Nephron (organoid): ENCODE measurements at regions not wholly inside any gene's neighbourhood (a gene's known extent, or its start where the extent isn't known, plus 50 kb on each side); places are given as distances from the start of the nearest gene placed in this dataset.
A peak's percentile ranks its signal among the peaks of the same experiment; 100 is the strongest.

Source experiments
- H3K27ac Mint-ChIP-seq, 3 experiments: 2 replicates each; pipeline ENCODE4 v1.8.0; 2020; ENCODE audit warnings: mixed read lengths in 3 of 3, mild to moderate bottlenecking in 2 of 3, moderate library complexity in 1 of 3
- H3K27me3 Mint-ChIP-seq: 2 replicates; pipeline ENCODE4 v1.8.0; 2021; ENCODE audit warnings: low read depth, mild to moderate bottlenecking, moderate library complexity, mixed read lengths
- H3K36me3 Mint-ChIP-seq: 2 replicates; pipeline ENCODE4 v1.8.0; 2020; ENCODE audit warnings: low read depth, mixed read lengths
- H3K4me1 Mint-ChIP-seq: 2 replicates; pipeline ENCODE4 v1.8.0; 2020; ENCODE audit warnings: mixed read lengths
- H3K4me3 Mint-ChIP-seq, 3 experiments: 2 replicates each; pipeline ENCODE4 v1.8.0; 2020; ENCODE audit warnings: mild to moderate bottlenecking in 3 of 3, mixed read lengths in 3 of 3, moderate library complexity in 2 of 3
- H3K9me3 Mint-ChIP-seq: 2 replicates; pipeline ENCODE4 v1.8.0; 2020; ENCODE audit warnings: mixed read lengths
- TF ChIP-seq, protein P1 (sequence below), 3 experiments: fragments of 200-600 bp; sonication (generic); IDR thresholded peaks; one replicate each; pipeline ENCODE4 v1.5.0; 2021; ENCODE audit warnings: antibody characterized with exemption in 3 of 3; ENCODE audit not compliant: unreplicated experiment in 3 of 3

DNA sequence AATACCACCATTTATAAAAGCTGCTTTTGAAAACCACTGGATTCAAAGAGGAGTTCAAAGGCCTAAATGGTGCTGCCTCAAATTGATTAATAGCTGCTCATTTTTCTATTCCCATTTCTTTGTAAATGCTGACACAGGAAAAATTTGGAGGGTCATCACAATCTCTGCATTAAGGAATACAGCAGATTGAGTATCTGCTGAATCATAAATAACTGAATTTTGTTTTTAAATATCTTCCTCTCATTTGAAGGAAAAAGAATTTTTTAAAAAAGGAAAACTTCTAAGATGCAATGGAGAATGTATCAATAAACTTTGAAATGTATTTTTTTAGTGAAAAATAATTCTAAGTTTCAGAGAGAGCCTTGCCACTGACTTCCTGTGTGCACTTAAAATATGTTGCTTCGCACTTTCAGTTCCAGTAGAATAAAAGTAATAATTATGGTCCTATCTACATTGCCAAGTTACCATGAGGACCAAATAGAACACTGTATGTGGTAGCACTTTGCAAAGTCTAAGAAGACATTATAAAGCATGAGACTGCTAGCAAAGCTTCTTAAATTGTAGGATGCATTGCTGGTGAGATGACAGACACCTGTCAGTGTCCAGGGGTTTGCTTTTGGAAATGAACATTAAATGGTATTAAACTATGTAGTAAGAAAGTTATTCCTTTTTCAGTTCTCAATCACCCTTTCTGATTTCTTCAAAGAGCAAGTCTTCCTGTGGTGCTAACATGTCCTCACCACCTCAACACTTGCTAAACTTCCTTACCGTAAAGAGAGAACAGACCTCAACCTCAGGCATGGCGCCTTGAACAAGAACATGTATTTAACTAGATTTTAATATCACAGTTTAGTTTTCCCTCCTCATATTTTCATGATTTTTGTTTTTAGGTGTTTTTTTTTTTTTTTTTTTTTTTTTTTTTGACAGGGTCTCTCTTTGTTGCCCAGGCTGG is 555.1 kb downstream of the EBF1 start:
- Mint-ChIP-seq H3K4me3 (no peak overlapping the region), H3K27ac (no peak overlapping the region), H3K9me3 (peaks cover 8% of the 10 kb centered on the region), H3K27me3 (no peaks in the 10 kb centered on the region), H3K36me3 (peaks cover 6% of the 10 kb centered on the region), H3K4me1 (peaks cover 6% of the 10 kb centered on the region)
- TF ChIP-seq, protein P1, sequence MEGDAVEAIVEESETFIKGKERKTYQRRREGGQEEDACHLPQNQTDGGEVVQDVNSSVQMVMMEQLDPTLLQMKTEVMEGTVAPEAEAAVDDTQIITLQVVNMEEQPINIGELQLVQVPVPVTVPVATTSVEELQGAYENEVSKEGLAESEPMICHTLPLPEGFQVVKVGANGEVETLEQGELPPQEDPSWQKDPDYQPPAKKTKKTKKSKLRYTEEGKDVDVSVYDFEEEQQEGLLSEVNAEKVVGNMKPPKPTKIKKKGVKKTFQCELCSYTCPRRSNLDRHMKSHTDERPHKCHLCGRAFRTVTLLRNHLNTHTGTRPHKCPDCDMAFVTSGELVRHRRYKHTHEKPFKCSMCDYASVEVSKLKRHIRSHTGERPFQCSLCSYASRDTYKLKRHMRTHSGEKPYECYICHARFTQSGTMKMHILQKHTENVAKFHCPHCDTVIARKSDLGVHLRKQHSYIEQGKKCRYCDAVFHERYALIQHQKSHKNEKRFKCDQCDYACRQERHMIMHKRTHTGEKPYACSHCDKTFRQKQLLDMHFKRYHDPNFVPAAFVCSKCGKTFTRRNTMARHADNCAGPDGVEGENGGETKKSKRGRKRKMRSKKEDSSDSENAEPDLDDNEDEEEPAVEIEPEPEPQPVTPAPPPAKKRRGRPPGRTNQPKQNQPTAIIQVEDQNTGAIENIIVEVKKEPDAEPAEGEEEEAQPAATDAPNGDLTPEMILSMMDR (IDR thresholded peaks at IDR 0.05; ENCODE audit: unreplicated experiment in 3 of 3), result no peak

DNA sequence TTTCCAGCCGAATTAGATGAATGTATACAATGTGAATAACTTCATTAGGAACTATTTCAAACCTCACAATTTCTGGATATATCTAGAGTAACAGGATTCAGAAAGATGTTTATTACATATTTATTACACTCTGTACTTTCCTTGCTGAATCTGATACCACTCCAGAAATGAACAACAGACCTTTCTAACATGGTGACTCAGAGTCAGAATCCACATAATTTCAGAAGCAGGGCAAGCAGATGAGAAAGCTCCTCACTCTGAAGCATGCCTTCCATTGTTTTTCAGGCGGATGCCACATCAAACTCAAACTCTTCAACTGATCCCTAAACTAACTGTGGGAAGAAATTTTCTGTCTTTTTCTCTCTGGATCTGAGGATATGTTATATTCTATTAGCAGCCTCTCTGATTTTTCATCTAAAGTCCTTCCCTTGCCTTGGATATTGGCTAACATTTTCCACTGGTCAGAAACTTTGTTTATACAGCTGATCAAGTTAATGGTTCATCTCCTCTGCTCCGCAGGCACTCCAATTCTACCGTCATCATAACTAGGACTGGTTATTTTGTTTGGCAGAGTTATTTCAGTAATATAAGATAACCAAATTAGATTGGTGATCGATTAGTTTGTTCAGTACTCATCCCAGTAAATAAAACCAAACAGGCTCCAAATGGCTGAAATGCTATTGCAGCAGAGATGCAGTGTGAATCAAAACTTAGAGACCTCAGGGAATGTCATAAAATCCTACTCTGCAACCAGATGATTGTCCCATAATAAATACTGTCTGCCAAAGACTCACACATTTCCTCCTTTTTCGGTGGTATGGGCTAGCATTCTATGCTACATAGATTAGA is 556.0 kb downstream of the EBF1 start:
- Mint-ChIP-seq H3K27me3 (no peaks in the 10 kb centered on the region), H3K4me1 (peaks cover 6% of the 10 kb centered on the region), H3K27ac (peak overlapping the region in 1 of 3 experiments; percentile 70), H3K4me3 (no peak overlapping the region), H3K9me3 (peaks cover 3% of the 10 kb centered on the region), H3K36me3 (peaks cover 3% of the 10 kb centered on the region)
- TF ChIP-seq, protein P1 (IDR thresholded peaks at IDR 0.05; ENCODE audit: unreplicated experiment in 3 of 3), result no peak

DNA sequence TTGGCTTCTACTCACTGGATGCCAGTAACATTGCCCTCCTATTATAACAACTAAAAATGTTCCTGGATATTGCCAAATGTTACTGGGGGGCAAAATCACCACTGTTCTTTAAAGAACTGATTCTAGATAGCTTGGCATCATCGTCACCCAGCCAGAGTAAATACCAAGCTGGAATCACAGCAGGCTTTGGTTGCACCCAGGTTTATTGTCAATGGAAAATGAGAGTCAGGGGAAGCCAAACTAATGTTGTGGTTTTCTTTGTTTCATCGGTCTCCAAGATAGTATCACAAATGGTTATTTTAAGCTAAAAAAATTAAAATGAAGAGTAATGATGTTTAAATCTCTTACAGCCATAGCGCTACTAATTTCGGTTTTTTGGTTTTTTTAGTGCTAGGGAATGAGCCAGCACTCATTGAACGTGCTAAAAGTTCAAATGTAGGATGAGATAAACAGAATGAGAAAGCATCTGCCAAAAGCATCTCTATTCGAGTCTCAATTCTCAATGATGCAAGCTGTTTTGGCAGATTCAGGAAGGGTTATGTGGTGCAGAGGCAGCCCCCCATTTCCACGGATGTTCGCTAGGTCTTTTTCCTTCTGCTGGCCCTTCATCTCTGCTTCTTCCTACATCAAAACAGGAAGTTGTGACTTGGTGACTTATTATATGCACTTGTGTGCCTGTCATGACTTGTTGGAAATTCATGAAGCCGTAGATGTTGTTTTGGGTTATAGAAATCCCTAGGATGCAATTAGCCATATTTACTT is 558.0 kb downstream of the EBF1 start:
- peaks cover 11% of the 10 kb centered on the region for H3K4me1 Mint-ChIP-seq
- no peaks in the 10 kb centered on the region for H3K36me3 Mint-ChIP-seq
- H3K27ac Mint-ChIP-seq, result no peak overlapping the region
- no peak overlapping the region for H3K4me3 Mint-ChIP-seq
- TF ChIP-seq, protein P1 (IDR thresholded peaks at IDR 0.05; ENCODE audit: unreplicated experiment in 3 of 3), result no peak
- H3K27me3 Mint-ChIP-seq, result peaks cover 9% of the 10 kb centered on the region
- no peaks in the 10 kb centered on the region for H3K9me3 Mint-ChIP-seq

DNA sequence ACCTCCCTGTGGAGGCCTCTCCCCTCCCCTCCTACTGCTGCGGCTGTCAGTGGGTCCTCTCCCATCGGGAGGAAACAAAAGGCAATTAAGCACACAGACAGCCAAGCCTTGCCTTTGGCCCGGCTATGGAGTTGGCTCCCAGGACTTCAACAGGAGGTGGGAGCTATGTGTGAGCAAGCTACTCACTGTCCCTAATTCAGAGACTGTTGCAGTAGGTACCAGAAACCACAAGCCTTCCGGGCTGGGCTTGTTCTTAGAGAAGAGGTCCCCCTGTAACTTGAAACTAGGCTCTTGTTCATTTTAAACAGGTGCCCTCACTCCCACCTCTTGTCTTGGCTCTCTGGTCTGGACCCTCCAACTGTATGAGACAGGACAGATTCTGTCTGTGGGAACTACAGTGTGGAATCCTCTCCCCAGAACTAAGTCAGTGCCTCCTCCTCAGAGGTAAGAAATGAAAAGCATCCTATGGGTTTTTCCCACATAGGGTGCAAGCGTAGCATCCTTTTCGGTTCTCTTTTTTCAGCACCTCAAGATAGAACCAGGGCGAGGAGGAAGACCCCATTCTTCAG is 561.1 kb downstream of the EBF1 start:
- Mint-ChIP-seq H3K4me3 (no peak overlapping the region), H3K36me3 (no peaks in the 10 kb centered on the region), H3K9me3 (no peaks in the 10 kb centered on the region), H3K27ac (no peak overlapping the region), H3K27me3 (peaks cover 9% of the 10 kb centered on the region), H3K4me1 (peaks cover 5% of the 10 kb centered on the region)
- TF ChIP-seq, protein P1 (IDR thresholded peaks at IDR 0.05; ENCODE audit: unreplicated experiment in 3 of 3), result no peak

DNA sequence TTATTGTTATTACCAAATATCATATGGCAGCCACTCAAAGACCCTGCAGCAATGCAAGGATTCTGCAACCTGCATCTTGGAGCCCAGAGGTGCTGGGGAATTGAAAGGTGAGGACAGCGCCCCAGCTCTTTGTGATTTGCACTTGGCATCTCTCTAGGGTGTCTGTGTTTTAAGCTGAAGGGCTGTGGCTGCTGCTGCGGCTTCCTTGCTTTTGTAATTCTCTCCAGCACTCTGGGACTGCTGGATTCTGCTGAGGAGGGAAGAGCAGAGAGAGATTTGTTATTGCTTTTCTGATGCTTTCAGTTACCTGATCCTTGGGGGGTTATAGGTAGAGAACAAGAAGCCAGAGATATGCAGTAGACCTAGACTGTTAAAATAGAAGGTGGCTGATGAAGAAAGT is 562.4 kb downstream of the EBF1 start:
- peaks cover 4% of the 10 kb centered on the region for H3K4me1 Mint-ChIP-seq
- H3K9me3 Mint-ChIP-seq, result no peaks in the 10 kb centered on the region
- H3K27ac Mint-ChIP-seq, result no peak overlapping the region
- peaks cover 9% of the 10 kb centered on the region for H3K27me3 Mint-ChIP-seq
- H3K4me3 Mint-ChIP-seq, result no peak overlapping the region
- no peaks in the 10 kb centered on the region for H3K36me3 Mint-ChIP-seq
- TF ChIP-seq, protein P1 (IDR thresholded peaks at IDR 0.05; ENCODE audit: unreplicated experiment in 3 of 3), result no peak
